SK-N-SH treated with all-trans-retinoic acid at 6 μM for 48 hours (cell line): ENCODE measurements at regions not wholly inside any gene's neighbourhood (a gene's known extent, or its start where the extent isn't known, plus 50 kb on each side); places are given as distances from the start of the nearest gene placed in this dataset.

Experiments used
- ATAC-seq: fragments of 200-7000 bp; cut with Tn5 transposase; 3 replicates; pipeline ENCODE4 v1.9.1; 2020; ENCODE audit warnings: mild to moderate bottlenecking, moderate library complexity
- ARNTL ChIP-seq: fragments of 450-650 bp; formaldehyde crosslinking; IDR thresholded peaks from 2 replicates; pipeline ENCODE4 v1.5.0; 2020; ENCODE audit warnings: low read depth, mild to moderate bottlenecking, moderate library complexity, borderline replicate concordance
- BACH2 ChIP-seq: fragments of 250-450 bp; sonication (Bioruptor Pico); IDR thresholded peaks from 2 replicates; pipeline ENCODE4 v1.9.0; 2021; ENCODE audit warnings: mild to moderate bottlenecking, borderline replicate concordance
- CSDC2 ChIP-seq: fragments of 250-450 bp; sonication (Bioruptor Pico); IDR thresholded peaks from 2 replicates; pipeline ENCODE4 v1.5.0; 2020; ENCODE audit warnings: mild to moderate bottlenecking, moderate library complexity
- ESRRG ChIP-seq: fragments of 250-450 bp; sonication (Bioruptor Pico); IDR thresholded peaks from 2 replicates; pipeline ENCODE4 v1.6.1; 2021; ENCODE audit warnings: mild to moderate bottlenecking
- ISL1 ChIP-seq: fragments of 250-450 bp; sonication (Bioruptor Pico); IDR thresholded peaks from 2 replicates; pipeline ENCODE4 v2.1.2; 2022; ENCODE audit warnings: mild to moderate bottlenecking, moderate library complexity
- OSR1 ChIP-seq: fragments of 250-450 bp; sonication (Bioruptor Pico); IDR thresholded peaks from 2 replicates; pipeline ENCODE4 v1.8.0; 2022; ENCODE audit warnings: moderate library complexity, mild to moderate bottlenecking, inconsistent platforms
- PPARA ChIP-seq: fragments of 250-450 bp; sonication (Bioruptor Pico); IDR thresholded peaks from 2 replicates; pipeline ENCODE4 v1.5.0; 2020; ENCODE audit warnings: mild to moderate bottlenecking, borderline replicate concordance
- SNAI2 ChIP-seq: fragments of 250-450 bp; sonication (Bioruptor Pico); IDR thresholded peaks from 2 replicates; pipeline ENCODE4 v1.5.0; 2020; ENCODE audit warnings: mild to moderate bottlenecking, moderate library complexity
- TOX ChIP-seq: fragments of 250-450 bp; sonication (Bioruptor Pico); IDR thresholded peaks from 2 replicates; pipeline ENCODE4 v1.8.0; 2021; ENCODE audit warnings: mild to moderate bottlenecking, moderate library complexity, borderline replicate concordance
- ZC3H10 ChIP-seq: fragments of 250-450 bp; sonication (Bioruptor Pico); IDR thresholded peaks from 2 replicates; pipeline ENCODE4 v1.5.1; 2021; ENCODE audit warnings: mild to moderate bottlenecking, moderate library complexity
- ZFP3 ChIP-seq: fragments of 250-450 bp; sonication (Bioruptor Pico); IDR thresholded peaks from 2 replicates; pipeline ENCODE4 v1.5.0; 2020; ENCODE audit warnings: mild to moderate bottlenecking, moderate library complexity
- ZFP30 ChIP-seq: fragments of 450-650 bp; formaldehyde crosslinking; IDR thresholded peaks from 2 replicates; pipeline ENCODE4 v1.5.0; 2022; ENCODE audit warnings: mild to moderate bottlenecking, moderate library complexity
- ZNF70 ChIP-seq: fragments of 450-650 bp; formaldehyde crosslinking; IDR thresholded peaks from 2 replicates; pipeline ENCODE4 v1.5.0; 2020; ENCODE audit warnings: mild to moderate bottlenecking, moderate library complexity
- ZNF8 ChIP-seq: fragments of 450-650 bp; formaldehyde crosslinking; IDR thresholded peaks from 2 replicates; pipeline ENCODE4 v1.5.0; 2020; ENCODE audit warnings: mild to moderate bottlenecking, moderate library complexity
- TF ChIP-seq, protein P1 (sequence below): fragments of 250-450 bp; sonication (Bioruptor Pico); IDR thresholded peaks from 2 replicates; pipeline ENCODE4 v1.8.0; 2021; ENCODE audit warnings: low read depth, mild to moderate bottlenecking, moderate library complexity, borderline replicate concordance
- TF ChIP-seq, protein P2 (sequence below): fragments of 250-450 bp; sonication (Bioruptor Pico); IDR thresholded peaks from 2 replicates; pipeline ENCODE4 v1.5.0; 2020; ENCODE audit warnings: mild to moderate bottlenecking, moderate library complexity
- TF ChIP-seq, protein P3 (sequence below): fragments of 250-450 bp; sonication (Bioruptor Pico); IDR thresholded peaks from 2 replicates; pipeline ENCODE4 v1.8.0; 2020; ENCODE audit warnings: mild to moderate bottlenecking, moderate library complexity, borderline replicate concordance
- TF ChIP-seq, protein P4 (sequence below): fragments of 250-450 bp; sonication (Bioruptor Pico); IDR thresholded peaks from 2 replicates; pipeline ENCODE4 v1.5.1; 2020; ENCODE audit warnings: low read depth, mild to moderate bottlenecking, moderate library complexity
- TF ChIP-seq, protein P5 (sequence below): fragments of 250-450 bp; sonication (Bioruptor Pico); IDR thresholded peaks from 2 replicates; pipeline ENCODE4 v1.5.1; 2021; ENCODE audit warnings: mild to moderate bottlenecking, moderate library complexity

DNA sequence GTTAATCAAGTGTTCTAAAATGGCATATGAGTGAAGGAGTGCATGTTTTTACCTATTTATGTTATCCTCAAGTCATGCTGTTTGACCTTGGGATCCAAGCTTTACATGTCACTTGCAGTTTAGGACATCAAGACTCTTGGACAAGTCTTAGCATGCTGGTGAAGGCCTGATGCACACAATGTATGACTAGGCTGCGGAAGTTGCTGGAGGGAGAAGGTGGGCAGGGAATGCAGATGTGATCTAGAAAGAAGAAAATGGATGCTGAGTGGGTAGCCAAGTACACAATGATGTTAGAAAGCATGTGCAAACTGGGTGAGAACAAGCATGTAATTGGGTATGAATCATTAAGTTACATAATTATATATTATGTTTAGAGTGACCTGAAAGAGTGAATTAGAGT, 301.8 kb downstream of the BRINP2 start:
- no peak for ATAC-seq
- TF ChIP-seq, protein P1, sequence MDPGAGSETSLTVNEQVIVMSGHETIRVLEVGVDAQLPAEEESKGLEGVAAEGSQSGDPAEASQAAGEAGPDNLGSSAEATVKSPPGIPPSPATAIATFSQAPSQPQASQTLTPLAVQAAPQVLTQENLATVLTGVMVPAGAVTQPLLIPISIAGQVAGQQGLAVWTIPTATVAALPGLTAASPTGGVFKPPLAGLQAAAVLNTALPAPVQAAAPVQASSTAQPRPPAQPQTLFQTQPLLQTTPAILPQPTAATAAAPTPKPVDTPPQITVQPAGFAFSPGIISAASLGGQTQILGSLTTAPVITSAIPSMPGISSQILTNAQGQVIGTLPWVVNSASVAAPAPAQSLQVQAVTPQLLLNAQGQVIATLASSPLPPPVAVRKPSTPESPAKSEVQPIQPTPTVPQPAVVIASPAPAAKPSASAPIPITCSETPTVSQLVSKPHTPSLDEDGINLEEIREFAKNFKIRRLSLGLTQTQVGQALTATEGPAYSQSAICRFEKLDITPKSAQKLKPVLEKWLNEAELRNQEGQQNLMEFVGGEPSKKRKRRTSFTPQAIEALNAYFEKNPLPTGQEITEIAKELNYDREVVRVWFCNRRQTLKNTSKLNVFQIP (CRISPR knock-in tag), result no peak
- TF ChIP-seq ESRRG (CRISPR knock-in tag) (no peak), ZC3H10 (CRISPR knock-in tag) (no peak), ZFP3 (CRISPR knock-in tag) (no peak)
- TF ChIP-seq, protein P2, sequence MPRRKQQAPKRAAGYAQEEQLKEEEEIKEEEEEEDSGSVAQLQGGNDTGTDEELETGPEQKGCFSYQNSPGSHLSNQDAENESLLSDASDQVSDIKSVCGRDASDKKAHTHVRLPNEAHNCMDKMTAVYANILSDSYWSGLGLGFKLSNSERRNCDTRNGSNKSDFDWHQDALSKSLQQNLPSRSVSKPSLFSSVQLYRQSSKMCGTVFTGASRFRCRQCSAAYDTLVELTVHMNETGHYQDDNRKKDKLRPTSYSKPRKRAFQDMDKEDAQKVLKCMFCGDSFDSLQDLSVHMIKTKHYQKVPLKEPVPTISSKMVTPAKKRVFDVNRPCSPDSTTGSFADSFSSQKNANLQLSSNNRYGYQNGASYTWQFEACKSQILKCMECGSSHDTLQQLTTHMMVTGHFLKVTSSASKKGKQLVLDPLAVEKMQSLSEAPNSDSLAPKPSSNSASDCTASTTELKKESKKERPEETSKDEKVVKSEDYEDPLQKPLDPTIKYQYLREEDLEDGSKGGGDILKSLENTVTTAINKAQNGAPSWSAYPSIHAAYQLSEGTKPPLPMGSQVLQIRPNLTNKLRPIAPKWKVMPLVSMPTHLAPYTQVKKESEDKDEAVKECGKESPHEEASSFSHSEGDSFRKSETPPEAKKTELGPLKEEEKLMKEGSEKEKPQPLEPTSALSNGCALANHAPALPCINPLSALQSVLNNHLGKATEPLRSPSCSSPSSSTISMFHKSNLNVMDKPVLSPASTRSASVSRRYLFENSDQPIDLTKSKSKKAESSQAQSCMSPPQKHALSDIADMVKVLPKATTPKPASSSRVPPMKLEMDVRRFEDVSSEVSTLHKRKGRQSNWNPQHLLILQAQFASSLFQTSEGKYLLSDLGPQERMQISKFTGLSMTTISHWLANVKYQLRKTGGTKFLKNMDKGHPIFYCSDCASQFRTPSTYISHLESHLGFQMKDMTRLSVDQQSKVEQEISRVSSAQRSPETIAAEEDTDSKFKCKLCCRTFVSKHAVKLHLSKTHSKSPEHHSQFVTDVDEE, result no peak
- TF ChIP-seq, all 23 proteins: peak for 0

DNA sequence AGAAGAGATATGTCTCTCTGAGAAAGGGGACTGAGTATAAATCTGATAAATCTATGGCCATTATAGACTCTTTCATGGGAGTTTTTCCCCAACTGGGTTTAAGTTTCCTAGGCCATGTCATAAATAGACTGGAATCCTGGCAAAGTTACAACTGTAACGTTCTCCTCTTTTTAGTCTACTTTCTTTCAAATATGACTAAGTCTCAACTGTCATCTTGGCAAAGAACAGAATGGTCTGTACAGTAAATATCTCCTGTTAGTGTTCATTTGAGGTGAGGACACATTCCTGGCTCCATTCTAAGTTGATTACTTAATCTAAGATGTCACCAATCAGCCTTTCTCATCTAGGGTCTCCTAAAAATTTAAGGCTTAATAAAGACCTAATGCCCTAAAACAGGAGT, 300.5 kb downstream of the BRINP2 start:
- no peak for ATAC-seq
- TF ChIP-seq, protein P3, sequence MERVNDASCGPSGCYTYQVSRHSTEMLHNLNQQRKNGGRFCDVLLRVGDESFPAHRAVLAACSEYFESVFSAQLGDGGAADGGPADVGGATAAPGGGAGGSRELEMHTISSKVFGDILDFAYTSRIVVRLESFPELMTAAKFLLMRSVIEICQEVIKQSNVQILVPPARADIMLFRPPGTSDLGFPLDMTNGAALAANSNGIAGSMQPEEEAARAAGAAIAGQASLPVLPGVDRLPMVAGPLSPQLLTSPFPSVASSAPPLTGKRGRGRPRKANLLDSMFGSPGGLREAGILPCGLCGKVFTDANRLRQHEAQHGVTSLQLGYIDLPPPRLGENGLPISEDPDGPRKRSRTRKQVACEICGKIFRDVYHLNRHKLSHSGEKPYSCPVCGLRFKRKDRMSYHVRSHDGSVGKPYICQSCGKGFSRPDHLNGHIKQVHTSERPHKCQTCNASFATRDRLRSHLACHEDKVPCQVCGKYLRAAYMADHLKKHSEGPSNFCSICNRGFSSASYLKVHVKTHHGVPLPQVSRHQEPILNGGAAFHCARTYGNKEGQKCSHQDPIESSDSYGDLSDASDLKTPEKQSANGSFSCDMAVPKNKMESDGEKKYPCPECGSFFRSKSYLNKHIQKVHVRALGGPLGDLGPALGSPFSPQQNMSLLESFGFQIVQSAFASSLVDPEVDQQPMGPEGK, result no peak
- TF ChIP-seq, protein P2, result no peak

DNA sequence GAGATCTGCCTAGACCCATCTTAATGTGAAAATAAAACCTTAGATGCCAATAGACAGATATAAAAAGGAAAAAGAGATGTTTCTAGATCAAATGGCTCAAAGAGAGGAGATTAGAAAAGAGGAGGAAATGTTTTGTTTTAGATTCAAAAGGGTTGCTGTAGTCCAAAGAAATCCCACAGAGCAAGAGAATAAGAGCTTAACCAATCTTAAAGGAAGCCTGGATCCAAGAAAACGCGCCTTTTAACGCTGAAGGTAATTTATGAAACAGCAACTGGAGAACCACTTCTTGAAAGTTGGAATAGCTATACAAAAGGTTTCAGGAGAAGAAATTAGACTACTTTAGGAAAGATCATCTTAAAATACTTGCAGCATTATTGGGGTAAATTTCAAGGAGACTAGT, 298.8 kb downstream of the BRINP2 start:
- no peak for ATAC-seq

DNA sequence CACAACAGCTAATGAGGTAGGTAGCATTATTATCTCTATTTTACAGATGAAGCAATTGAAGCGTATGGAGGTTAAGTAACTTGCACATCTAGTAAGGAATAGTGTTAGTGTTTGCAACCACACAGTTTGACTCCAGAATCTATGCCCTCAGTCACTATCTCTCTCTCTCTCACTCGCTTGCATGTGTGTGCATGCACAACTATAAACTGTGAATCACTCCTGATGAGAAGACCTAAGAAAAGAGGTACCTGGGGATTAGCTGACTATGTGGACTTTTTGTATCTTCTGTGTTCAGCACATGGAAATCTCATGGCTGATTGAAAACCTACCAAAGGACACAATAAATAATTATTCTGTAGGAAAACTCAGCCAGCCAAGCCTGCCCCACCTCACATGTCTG, 295.5 kb downstream of the BRINP2 start:
- ATAC-seq, result no peak
- TF ChIP-seq CSDC2 (CRISPR knock-in tag) (no peak), ZC3H10 (CRISPR knock-in tag) (no peak), ZNF70 (CRISPR knock-in tag) (no peak), ARNTL (CRISPR knock-in tag) (no peak), TOX (no peak), OSR1 (no peak), ISL1 (CRISPR knock-in tag) (no peak), SNAI2 (CRISPR knock-in tag) (no peak), ZNF8 (no peak), ZFP30 (no peak), BACH2 (CRISPR knock-in tag) (no peak), ESRRG (CRISPR knock-in tag) (no peak), ZFP3 (CRISPR knock-in tag) (no peak)
- TF ChIP-seq, protein P4, sequence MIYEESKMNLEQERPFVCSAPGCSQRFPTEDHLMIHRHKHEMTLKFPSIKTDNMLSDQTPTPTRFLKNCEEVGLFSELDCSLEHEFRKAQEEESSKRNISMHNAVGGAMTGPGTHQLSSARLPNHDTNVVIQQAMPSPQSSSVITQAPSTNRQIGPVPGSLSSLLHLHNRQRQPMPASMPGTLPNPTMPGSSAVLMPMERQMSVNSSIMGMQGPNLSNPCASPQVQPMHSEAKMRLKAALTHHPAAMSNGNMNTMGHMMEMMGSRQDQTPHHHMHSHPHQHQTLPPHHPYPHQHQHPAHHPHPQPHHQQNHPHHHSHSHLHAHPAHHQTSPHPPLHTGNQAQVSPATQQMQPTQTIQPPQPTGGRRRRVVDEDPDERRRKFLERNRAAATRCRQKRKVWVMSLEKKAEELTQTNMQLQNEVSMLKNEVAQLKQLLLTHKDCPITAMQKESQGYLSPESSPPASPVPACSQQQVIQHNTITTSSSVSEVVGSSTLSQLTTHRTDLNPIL (CRISPR knock-in tag), result no peak
- TF ChIP-seq, protein P5, sequence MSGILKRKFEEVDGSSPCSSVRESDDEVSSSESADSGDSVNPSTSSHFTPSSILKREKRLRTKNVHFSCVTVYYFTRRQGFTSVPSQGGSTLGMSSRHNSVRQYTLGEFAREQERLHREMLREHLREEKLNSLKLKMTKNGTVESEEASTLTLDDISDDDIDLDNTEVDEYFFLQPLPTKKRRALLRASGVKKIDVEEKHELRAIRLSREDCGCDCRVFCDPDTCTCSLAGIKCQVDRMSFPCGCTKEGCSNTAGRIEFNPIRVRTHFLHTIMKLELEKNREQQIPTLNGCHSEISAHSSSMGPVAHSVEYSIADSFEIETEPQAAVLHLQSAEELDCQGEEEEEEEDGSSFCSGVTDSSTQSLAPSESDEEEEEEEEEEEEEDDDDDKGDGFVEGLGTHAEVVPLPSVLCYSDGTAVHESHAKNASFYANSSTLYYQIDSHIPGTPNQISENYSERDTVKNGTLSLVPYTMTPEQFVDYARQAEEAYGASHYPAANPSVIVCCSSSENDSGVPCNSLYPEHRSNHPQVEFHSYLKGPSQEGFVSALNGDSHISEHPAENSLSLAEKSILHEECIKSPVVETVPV, result no peak
- TF ChIP-seq, protein P2, result no peak
- TF ChIP-seq, protein P1 (CRISPR knock-in tag), result no peak

More for the DNA sequence above, 298.8 kb downstream of the BRINP2 start:
- no peak for TF ChIP-seq PPARA (CRISPR knock-in tag)
- TF ChIP-seq ZC3H10 (CRISPR knock-in tag), result no peak
- no peak for TF ChIP-seq BACH2 (CRISPR knock-in tag)
- no peak for TF ChIP-seq ESRRG (CRISPR knock-in tag)
- no peak for TF ChIP-seq ZNF8
